GM18951 (cell line): ENCODE measurements at regions not wholly inside any gene's neighbourhood (a gene's known extent, or its start where the extent isn't known, plus 50 kb on each side); places are given as distances from the start of the nearest gene placed in this dataset.

Experiments
- POLR2A ChIP-seq: IDR thresholded peaks from 4 replicates; pipeline ENCODE4 v1.6.1; 2011; ENCODE audit warnings: mild to moderate bottlenecking; ENCODE audit not compliant: insufficient read length, insufficient read depth; ENCODE audit errors: extremely low read depth
- in situ Hi-C: fragments of 300-500 bp; cut with MboI; formaldehyde crosslinking; loops from one replicate; pipeline ENCODE4 v1.12.0; 2022; ENCODE audit warnings: low sequenced_read_pairs, mixed read lengths, inconsistent platforms; ENCODE audit not compliant: unreplicated experiment

- in situ Hi-C loops = no loop called here
- TF ChIP-seq POLR2A = no peak
Observed at GRCh38 chr16:6674071-6674470, 658.6 kb upstream of the RBFOX1 start.

DNA sequence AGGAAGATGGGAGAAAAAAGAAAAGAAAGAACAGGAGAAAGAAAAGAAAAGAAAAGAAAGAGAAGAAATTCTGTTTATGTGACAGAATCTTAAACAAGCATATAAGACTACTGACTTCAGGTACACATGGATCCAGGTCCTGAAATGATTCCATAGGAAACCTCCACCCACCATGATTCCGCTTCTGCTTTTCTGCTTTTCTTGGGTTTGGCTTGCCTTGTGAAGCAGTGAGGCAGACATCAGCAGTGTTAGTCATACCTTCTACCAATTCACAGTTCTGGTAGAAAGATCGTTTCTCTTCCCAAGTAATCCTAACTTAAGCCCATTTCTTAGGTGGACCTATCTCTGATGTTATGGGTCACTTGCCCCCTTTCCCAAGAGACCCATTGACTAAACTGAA, 660.1 kb upstream of the RBFOX1 start:
- TF ChIP-seq POLR2A = no peak
- in situ Hi-C loops = no loop called here

DNA sequence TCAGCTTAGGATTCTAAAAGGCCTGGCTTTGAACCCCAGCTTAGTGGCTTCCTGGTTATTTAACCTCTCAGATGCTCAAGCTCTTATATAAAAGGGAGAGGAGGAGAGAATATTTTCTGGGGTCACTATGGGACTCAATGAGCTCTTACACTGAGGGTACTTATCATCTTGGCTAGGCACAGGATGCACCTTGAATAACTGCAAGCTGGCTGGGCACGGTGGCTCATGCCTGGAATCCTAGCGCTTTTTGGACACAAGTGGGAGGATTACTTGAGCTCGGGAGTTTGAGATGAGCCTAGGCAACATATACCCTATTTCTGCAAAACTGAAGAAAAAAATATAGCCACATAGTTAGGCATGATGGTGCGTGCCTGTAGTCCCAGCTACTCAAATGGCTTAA, 665.3 kb upstream of the RBFOX1 start:
- no peak for TF ChIP-seq POLR2A
- in situ Hi-C loops = no loop called here

DNA sequence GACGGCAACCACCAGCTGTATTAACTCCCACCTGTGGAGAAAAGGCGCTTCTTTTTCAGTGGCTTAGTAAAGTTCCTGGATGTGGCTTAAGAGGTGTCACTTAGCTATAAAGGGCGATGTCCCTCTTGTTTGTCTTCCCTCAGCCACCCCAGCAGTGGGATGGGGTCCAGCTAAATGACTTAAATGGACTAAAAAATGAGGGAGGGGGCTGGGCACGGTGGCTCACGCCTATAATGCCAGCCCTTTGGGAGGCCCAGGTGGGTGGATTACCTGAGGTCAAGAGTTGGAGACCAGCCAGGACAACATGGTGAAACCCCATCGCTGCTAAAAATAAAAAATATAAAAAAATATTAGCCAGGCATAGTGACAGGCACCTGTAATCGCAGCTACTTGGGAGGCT, 667.5 kb upstream of the RBFOX1 start:
- in situ Hi-C loops = no loop called here
- TF ChIP-seq POLR2A = no peak

DNA sequence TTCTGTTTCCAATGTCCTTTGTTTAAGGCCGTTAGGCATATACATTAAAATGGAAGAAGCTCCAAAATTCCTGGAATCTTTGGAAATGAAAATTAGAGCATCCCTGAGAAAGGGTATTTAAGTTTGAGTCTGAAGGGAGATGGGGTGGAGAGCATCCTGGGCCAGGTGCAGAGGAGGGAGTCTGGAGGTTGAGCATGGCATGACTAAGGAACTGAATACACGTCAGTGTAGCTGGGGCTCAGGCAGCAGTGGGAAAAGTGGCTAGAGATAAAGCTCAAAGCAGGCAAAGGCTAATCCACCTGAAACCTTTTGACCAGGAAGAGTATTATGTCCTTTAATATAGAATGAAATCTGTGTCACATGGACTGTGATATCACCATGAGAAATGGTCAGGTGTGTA, 669.0 kb upstream of the RBFOX1 start:
- in situ Hi-C loops = no loop called here
- TF ChIP-seq POLR2A = no peak

DNA sequence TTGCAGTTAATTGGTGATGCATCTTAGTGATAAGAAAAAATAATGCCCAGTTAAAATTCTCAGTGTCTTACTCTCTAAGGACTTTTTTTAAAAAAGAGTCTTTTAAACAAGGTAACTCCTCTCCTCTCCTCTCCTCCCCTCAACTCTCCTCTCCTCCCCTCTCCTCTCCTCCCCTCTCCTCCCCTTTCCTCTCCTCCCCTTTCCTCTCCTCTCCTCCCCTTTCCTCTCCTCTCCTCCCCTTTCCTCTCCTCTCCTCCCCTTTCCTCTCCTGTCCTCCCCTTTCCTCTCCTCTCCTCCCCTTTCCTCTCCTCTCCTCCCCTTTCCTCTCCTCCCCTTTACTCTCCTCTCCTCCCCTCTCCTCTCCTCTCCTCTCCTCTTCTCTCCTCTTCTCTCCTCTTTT, 675.9 kb upstream of the RBFOX1 start:
- no peak for TF ChIP-seq POLR2A
- in situ Hi-C loops = no loop called here

- in situ Hi-C loops = loop anchor here (25.0 kb wide), 1 partner anchor 1385 kb away; no protein-coding TSS in a partner anchor
- no peak for TF ChIP-seq POLR2A
Observed at GRCh38 chr16:6646891-6647290, 685.8 kb upstream of the RBFOX1 start.

DNA sequence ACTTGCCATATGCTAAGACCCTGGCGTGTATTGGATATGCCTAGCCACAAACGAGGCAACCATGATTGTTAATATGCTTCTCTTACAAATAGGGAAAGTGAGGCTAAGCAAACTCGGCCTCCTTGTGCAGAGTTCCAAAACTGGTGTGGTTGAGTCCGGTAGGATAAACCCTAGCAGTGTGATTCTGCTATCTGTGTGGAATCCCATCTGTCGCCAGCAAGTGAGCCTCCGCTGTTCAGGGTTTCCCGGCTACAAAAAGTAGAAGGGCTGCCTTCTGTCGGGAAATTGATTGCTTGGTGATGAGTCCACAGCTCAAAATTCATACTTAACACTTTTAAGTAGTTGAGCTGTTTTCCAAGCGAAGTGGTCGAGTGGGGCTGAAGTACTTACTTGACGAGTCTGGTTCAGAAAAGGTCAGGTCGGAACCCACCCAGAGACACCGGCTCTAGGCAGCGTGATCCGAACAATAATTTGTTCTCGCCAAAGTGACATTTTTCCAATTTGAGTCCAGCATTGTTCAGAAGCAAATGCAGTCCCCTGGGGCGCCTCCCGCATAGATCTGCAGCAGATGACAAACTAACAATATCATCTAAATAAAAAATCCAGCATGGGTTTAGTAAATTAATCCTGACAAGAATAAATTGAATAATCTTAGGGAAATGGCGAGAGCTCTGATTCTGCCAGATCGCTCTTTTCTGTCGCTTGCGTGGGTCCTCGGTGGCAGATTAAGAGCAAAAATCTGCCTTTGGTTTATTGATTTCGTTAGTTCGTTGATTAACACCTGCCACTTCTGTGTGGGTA, 686.7 kb upstream of the RBFOX1 start:
- TF ChIP-seq POLR2A = no peak
- in situ Hi-C loops = loop anchor here (25.0 kb wide), 1 partner anchor 1384 kb away; no protein-coding TSS in a partner anchor

- TF ChIP-seq POLR2A = no peak
- in situ Hi-C loops = loop anchor here (25.0 kb wide), 1 partner anchor 1383 kb away; no protein-coding TSS in a partner anchor
Observed at GRCh38 chr16:6644916-6645315, 687.7 kb upstream of the RBFOX1 start.

DNA sequence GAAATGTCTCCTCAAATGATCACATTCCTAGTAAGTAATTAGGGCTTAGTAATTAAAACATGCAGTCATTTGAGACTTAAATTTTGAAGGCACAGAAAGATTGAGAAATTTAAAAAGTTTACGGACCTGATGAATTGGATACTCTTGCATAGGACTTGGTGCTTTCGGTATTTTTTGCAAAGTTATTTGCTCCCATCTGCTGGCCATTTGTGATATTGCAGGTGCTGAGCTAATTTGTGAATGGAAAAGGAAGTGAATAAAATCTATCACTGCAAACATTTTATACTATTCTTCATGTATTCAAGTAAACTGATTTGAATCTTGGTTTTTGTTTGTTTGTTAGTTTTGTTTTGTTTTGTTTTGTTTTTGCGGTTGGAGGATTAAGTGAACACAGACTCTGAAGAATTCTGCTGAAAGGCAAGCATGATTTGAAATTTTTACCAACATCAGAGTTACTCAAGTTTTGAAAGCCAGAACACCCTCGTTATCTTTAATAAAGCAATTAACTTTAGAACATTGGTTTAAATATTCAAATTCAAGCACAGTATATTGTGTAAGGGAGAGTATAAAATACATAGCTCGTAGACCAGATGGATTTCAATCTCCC, 689.5 kb upstream of the RBFOX1 start:
- in situ Hi-C loops = loop anchor here (25.0 kb wide), 1 partner anchor 1381 kb away; no protein-coding TSS in a partner anchor

DNA sequence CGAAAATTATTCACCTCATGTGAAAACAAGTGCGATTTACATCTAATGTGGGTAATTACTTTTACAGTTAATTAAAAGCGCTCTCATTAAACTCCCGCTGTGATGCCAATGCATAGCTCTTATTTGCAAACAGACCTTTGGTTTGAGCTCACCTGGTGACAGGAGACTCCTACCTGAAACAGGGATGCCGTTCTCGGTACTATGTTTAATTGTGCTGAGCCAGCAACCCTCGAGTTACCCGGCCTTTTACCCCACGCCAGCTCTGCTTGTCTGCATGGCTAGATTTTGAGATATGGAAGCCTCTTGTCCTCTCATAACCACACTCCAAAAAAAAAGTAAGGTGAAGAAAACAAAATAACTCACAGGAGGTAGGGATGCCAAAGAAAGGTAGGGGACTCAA, 690.4 kb upstream of the RBFOX1 start:
- no peak for TF ChIP-seq POLR2A
- in situ Hi-C loops = loop anchor here (25.0 kb wide), 1 partner anchor 1380 kb away; no protein-coding TSS in a partner anchor

More for the DNA sequence above, 689.5 kb upstream of the RBFOX1 start:
- no peak for TF ChIP-seq POLR2A

- in situ Hi-C loops = loop anchor here (25.0 kb wide), 1 partner anchor 1379 kb away; no protein-coding TSS in a partner anchor
Observed at GRCh38 chr16:6641091-6641490, 691.6 kb upstream of the RBFOX1 start.

GRCh38 chr16:6636457-6636856, 696.2 kb upstream of the RBFOX1 start:
- no peak for TF ChIP-seq POLR2A
- in situ Hi-C loops = loop anchor here (25.0 kb wide), 1 partner anchor 1374 kb away; no protein-coding TSS in a partner anchor

More at GRCh38 chr16:6641091-6641490, 691.6 kb upstream of the RBFOX1 start:
- TF ChIP-seq POLR2A = no peak
